Left forelimb (tissue), 1 donor: ENCODE measurements at regions not wholly inside any gene's neighbourhood (a gene's known extent, or its start where the extent isn't known, plus 50 kb on each side); places are given as distances from the start of the nearest gene placed in this dataset.

ENCODE experiments used
- DNase-seq: peaks from one replicate; pipeline ENCODE4 v3.0.0-alpha.2; 2018; ENCODE audit warnings: low spot score

DNA sequence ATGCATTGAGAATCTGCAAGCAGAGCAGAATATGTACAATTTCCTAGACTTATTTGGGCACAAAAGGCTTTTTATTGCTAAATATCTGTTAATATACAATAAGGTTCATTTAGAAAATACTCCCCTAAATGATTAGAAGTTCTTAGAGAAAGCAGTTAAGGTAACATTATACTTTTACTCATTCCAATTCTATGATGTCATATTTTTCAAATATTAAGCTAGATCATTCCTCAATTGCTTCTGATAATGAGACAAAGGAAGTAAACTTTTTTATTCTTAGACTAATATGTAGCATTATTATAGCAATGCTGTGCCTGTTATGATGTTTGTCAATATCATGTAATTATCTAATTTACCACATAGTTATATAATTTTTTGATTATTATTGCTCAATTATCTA lies 447.0 kb downstream of the SLC16A7 start:
- no peak for DNase-seq

DNA sequence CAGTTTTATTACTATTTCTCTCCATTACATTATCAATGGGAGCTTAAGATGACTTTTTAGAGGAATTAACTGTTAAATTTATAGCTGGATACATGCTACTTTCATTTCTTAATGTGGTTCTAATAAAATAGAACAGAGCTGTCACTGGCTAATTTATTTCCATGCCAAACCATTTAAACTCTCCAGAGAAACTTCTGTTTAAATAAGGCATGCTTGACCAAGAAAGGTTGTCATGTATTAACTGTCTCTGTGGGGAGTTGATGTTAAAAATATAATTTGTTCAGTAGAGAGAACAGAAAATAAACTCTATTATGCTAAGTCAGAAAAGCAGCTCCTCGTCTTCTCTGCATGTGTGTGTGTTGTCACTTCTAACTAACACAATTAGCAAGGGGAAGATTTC lies 447.4 kb downstream of the SLC16A7 start:
- DNase-seq, result no peak

DNA sequence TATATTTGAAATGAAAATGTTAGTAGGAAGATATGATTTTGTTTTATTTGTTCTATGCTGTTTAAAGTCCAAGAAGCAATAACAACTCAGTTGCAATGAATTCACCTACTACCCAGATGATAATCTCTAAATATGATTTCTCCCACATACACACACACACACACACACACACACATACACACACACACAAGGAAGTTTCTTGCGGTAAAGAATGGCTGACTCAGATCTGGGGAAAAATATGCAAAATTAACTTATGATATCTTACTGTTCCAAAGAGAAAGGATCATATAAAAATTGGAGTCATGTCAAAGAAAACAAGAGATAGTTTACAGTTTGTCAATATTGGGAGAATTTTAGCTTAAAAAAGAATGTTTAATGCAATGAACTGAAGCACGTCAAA lies 456.7 kb downstream of the SLC16A7 start:
- no peak for DNase-seq

DNA sequence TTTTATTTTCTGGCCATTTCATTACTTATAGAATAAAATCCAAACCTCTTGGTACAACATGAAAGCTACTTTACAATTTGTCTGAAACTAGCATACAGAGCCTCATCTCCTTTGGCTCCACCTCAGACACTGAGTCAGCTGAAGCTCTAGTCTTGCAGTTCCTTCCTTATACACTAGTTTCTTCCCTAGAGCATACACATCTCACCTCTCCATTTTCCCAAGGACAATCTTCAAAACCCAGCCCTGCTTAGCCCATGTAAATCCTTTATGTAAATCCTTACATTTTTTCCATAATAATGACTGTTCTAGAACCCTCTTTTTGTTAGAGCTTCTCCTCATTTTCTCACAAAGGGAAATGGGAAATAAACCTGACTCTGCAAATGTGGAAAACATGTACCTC lies 463.4 kb downstream of the SLC16A7 start:
- no peak for DNase-seq

DNA sequence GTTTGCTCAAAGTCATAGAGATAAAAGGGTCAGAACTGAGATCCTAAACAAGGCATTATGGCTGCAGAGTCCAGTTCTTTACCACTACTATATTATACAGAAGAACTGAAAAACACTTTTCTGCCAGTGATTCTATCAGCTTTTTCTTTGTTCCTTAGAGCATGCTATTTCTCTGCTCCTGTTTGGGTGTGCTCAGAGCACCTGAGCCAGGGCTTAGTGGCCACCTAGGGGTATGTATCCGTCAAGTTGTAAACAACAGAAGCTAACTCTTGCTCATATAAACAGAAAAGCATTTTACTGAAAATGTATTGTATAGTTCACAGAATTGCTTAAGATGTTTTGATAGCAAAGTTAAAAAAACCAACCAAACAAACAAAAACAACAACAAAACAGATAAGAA lies 470.8 kb downstream of the SLC16A7 start:
- no peak for DNase-seq

DNA sequence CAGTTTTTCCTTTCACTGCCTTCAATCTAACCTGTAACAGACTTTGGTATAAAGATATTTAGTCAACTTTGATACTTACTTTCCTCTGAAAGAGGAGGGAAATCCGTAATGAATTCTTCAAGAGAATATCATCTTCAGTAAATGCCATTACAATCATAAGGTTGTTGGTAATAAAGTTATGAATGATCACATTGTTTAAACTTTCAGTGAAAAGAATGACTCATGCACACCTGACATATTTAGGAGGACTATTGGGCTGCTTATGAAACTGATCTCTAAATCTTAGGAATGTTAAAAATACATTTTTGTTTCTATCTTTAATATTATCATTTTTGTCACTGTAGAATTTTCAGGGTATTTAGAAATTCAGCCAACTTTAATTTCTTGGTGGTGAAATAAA lies 474.7 kb downstream of the SLC16A7 start:
- no peak for DNase-seq

DNA sequence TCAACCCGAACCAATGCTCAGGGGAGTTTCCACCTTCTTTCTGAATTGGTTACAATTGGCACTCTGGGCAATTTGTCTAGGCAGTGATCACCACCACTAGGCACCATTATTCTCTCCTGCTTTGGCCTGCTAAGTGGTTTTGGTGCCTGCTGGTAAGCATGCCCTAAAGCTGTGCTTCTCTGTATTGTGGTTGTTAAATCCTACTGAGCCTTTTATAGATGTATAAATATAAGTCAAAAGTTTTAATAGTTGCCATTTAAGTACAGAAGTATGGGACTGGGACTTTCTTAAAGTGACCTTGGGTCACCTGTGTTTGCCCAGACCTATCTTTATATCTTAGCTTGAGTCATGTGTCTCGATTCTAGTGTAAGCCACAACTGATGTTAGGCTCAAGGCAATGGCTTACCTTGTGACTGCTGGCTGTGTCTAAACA lies 475.9 kb downstream of the SLC16A7 start:
- DNase-seq, result no peak

DNA sequence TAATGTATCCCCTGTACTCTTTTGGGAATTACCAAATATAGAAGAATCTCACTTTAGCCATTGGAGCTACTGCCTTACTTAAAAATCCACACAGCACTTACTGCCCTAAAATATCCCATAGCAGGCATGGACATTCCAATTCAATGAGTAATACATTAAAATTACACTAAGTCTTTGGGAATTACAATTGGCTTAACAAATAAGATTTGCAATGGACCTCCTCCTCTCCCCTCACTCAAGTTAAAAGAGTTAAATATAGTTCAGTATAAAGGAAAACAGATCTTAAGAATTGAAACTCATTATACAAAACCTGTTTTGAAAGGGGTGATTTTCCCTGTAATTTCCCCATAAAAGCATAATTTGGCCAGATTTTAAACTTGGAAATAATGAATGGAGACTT lies 477.1 kb downstream of the SLC16A7 start:
- no peak for DNase-seq

DNA sequence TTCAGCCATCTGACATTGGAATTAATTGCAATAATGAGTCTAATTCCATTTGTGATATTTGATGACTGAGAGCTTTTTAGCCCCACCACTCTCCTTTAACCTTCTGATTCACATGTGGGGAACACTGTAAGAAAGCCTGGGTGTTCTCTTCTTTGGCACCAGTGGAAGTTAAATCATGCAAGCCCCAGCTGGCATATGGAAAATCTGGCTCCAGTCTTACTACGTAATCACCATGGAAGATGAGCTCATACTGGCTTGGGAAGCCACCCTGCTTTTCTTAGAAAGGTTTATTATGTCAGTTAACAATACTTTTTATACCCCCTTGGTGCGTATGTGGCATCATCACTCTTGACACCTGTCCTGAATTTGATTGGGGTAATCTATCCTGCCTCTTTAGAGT lies 479.3 kb downstream of the SLC16A7 start:
- no peak for DNase-seq

DNA sequence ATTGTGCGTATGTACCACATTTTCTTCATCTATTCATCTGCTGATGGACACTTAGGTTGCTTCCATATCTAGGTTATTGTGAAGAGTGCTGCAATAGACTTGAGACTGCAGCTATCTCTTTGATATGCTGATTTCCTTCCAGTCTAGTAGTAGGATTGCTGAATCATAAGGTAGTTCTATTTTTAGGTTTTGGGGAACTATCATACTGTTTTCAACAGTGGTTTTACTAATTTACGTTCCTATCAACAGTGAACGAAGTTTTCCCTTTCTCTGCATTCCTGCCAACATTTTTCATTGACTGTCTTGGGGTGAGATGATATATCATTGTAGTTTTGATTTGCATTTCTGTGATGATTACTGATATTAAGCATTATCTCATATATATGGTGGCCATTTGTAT lies 482.2 kb downstream of the SLC16A7 start:
- DNase-seq, result no peak

DNA sequence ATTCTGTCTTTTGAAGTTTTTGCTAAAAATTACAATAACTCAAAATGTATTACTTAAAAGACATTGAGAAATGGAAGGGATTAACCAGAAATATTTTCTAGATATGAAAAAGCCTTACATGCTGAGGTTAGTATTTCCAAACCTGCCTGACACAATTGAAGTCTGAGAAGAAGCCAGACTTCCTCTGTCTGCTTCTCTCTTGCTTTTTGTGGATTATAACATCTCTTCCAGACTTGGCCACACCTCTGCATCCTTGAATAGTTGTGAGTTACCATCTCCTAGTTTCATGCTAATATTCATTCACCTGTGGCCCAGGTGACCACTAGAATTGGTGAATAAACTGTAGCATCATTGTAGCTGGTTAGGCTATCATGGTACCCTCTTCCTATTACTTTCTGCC lies 497.6 kb downstream of the SLC16A7 start:
- DNase-seq, result no peak

DNA sequence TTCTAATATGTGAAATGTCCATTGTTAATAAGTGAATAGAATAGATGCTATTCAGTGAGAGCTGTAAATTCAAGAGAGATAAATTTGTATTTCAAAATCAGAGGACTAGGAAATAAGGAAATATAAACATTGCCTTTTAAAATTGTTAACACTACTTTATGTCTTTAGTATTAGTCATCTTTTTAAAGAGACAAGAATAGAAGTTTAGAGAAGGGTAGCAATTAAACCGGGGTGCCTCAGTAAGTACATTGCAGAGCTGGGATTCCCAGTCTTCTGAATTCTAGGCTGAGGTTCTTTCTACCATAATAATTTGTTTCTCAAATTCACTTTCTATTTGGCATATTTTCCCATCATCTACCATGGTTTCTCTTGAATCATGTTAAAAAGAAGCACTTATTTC lies 498.6 kb downstream of the SLC16A7 start:
- no peak for DNase-seq

DNA sequence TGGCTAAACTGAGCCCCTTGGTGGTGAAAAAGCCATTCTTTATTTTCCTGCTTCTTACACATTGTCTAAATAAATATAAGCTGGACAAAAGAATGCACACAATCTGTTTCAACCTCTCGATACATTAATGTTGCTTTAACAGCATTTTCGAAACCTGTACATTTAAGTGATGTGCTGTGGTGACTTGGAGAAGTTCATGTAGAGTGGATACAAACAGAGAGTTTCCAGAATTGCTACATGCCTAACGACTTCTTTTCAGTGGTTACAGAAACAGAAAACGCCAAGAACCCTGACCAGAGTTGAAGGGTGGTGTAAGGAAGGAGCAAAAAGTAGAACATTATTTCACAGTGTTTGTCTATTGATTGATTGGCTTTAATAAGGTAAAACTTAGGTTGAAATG lies 500.9 kb downstream of the SLC16A7 start:
- no peak for DNase-seq

DNA sequence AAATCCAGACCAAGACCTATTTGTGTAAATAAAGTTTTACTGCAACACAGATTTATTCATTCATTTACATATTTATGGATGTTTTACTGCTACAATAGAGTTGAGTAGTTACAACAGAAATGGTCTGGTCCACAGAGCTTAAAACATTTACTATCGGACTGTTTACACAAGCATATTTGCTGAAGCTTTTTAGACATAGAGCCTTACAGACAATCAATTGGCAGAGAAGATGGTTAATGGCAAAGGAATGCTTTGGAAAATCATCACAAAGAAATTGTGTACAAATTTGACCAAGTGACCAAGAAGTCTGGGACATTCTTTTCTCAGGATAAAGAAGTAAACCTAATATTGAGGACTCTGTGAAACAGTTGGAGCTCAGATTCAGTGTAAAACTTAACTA lies 504.3 kb downstream of the SLC16A7 start:
- DNase-seq, result no peak

DNA sequence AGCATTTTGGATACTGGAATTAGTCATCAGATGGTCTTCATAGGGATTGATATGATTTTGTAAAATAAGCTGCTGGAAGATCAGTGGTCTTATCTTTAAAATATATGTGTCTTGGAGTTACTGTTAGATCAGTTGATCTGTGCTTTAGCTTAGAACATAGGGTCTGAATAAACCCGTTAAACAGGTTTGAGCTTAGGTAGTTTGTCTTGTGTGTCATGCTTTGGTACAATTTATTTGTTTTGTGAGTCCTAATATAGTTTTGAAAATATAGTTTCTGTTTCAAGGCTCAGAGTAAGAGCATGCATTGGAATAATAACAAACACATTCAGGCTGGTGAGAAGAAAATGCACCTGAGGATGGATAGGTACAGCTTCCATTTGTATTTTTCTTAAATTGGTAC lies 505.0 kb downstream of the SLC16A7 start:
- DNase-seq, result no peak

DNA sequence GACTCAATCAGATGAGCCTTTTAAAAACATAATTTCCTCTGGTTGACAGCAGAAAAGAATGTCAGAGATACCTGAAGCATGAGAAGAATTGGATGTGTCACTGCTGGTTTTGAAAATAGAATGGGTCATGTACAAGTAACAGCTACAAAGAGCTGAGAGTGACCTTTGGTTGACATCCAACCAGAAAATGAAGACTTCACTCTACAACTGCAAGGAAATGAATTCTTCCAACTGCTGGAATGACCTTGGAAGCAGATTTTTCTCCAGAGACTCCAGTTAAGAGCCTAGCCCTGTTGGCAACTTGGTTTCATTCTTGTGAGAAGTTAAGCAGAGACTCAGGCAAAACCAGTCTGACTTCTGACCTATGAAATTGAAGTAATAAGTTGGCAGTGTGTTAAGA lies 505.9 kb downstream of the SLC16A7 start:
- DNase-seq, result no peak

DNA sequence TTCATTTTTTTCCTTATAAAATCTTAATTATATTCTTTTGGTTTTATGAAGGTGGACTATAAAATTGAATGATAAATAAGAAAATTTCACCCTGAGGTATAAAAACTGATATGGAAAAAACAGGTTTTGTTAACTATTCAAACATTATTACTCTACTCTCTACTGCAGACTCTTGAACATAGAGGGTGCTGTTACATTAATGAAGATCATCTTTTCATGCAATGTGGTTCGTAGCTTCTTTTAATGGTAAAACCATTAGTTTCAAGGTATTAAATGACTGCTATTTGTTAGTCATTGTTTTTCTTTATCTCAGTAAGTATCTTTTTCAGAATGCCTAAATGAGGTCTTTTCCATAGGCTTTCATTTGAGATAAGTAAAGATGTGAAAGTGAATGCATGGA lies 510.4 kb downstream of the SLC16A7 start:
- no peak for DNase-seq

DNA sequence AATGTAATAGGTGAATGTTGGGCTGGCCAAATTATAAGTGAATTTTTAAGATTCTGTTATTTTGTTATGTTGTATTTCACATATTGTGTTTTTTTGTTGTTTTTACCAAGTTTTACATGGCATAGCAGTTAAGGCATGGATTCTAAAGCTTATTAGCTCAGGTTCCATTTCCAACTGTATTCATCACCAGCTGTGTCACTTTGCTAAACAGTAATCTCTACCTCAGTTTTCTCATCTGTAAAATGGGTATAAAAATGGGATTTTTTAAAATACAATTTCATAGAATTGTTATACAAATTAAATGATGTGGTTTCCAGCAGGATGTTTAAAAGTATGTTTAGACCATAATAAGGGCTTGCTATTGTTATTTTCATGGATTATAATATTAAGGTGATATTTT lies 512.2 kb downstream of the SLC16A7 start:
- DNase-seq, result no peak

DNA sequence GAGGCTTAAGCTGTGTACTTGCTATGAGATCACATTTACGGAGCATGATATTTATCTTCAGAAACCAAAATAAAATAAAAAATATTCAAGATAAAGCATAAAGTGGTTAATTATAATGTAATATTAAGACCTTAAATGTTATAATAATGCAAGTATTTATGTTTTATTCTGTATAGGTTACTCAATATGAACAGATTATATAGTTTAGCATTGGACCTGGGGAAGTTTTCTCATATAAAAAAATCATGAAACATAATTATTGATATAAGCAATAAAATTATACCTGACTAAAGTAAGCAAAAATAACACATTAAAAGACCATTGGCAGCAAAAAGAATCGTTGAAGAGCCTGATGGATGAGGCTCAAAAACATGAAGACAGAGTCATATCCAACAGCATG lies 516.2 kb downstream of the SLC16A7 start:
- no peak for DNase-seq

DNA sequence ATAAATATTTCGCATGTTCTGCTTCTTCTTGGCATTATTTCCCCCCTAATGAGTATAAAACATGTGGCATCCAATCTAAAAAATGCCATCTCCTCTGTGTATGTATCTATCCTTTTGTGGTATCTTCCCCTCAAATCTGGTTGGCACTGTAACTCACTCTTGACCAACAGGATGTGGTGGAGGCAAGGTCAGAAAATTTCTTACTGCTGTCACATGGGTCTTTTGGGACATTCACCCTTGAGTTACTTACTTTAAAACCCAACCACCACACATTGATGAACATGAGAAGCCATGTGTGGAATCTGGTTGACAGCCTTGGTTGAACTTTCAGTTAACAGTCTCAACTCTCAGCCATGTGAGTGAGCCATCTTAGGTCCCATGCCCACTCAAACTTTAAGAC lies 516.9 kb downstream of the SLC16A7 start:
- no peak for DNase-seq

DNA sequence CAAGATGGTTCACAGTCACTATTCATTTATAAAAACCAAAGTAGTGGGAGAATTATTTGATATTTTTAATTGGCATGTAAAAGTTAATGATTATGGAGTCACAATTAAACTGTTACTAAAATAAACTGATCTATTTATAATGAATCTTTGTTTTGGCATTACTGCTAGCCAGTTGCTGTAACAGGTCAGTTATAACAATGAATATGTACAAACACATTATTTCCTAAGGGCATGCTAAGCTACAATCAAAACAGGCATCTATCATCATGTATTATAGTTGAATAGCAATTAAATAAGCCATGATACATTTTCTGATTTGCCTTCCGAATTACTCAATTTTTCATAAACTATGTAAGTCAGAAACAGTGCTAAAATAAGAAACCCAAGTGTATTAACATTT lies 518.3 kb downstream of the SLC16A7 start:
- no peak for DNase-seq

DNA sequence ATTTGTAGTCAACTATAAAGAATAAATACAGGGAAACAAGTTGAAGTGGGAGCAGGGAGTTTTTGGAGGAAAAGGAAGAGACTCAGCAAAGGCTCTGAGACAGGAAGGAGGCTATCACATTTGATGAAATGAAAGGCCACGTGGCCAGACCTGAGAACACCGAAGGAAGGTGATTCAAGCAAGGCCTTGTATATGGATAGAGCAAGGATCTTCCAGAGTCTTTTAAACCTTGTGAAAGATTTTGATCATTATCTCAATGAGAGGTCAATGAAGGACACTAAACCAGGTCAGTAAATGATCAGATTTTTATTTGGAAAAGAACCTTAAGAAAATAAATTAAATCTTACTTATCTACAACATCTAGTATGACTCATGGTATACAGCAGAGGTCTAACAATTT lies 523.5 kb downstream of the SLC16A7 start:
- no peak for DNase-seq

DNA sequence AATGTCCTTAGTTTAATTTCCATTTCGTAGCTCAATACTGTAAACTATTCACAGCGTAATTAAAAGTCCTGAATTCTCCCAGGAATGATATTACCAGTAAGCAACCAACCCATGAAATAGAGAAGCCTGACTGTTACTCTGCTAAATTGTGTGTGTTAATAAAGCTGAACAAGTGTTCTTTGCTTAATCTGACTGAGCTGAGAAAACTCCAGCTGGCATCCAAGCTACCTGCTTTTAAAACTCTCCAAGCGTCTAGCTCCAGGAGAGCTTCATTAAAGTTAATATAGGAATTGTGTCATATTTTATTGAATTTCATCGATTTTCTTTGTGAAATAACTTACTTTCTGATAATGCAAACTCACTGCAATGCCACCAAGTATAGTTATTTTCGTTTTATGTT lies 524.4 kb downstream of the SLC16A7 start:
- DNase-seq, result no peak

DNA sequence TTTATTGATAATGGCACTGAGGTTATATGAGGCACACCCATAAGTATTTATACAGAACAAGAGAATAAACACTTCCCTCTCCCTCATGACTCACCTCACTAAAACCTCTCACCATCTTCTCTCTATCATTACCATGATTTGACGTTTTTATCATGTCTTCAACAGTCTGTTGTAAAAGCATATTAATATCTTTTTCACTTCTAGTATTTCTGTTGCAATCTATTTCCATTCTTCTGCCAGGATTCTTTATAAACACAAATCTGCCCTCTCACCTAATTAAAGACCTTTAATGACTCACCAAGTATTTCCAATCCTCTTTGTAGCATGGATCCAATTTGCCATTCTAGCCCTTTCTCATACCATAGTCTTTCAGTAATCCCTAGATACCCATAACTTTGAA lies 527.7 kb downstream of the SLC16A7 start:
- DNase-seq, result no peak

DNA sequence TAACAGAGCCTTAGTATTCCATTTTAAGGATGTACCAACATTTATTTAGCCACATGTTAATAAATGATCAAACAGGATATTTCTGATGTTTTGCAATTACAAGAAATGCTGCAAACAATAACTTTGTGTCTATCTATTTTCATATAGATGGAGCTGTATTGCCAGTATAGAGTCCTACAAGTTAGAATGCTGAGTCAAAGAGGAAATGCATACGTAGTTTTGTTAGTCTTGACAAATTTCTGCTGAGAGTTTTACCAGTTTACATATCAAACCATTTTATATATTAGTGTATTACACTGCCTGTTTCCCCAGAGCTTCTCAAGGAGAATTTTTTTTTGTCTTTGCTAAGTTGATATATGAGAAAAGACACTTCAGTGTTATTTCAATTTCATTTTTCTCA lies 541.7 kb downstream of the SLC16A7 start:
- DNase-seq, result no peak
